C4-2B (cell line): ENCODE measurements at regions not wholly inside any gene's neighbourhood (a gene's known extent, or its start where the extent isn't known, plus 50 kb on each side); places are given as distances from the start of the nearest gene placed in this dataset.

Experiments
- ZFX ChIP-seq: fragments of 450-650 bp; IDR thresholded peaks from 2 replicates; pipeline ENCODE4 v1.6.1; 2017
- TF ChIP-seq, protein P1 (sequence below): fragments of 450-650 bp; conservative IDR thresholded peaks from 2 replicates; pipeline ENCODE4 v1.5.1; 2017; ENCODE audit warnings: mild to moderate bottlenecking

DNA sequence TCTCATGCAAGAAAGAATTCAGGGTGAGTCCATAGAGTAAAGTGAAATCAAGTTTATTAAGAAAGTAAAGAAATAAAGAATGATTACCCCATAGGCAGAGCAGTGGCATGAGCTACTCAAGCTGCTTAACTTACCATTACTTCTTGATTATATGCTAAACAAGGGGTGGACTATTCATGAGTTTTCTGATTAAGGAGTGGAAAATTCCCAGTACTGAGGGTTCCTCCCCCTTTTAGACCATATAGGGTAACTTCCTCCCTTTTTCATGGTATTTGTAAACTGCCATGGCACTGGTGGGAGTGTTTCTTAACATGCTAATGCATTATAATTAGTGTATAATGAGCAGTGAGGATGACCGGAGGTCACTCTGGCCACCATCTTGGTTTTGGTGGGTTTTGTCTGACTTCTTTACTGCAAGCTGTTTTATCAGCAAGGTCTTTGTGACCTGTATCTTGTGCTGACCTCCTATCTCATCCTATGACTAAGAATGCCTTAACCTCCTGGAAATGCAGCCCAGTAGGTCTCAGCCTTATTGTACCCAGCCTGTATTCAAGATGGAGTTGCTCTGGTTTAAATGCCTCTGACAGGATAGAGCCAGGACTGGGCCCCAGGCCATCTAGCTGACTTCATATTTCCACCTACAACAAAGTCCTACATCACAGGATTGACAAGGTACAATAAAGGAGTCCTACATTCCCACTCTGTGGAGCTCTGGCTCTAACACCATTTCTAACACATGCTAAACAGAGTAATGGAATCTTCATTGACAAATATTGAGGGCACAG, 186.7 kb downstream of the NXNL2 start:
- TF ChIP-seq, protein P1, sequence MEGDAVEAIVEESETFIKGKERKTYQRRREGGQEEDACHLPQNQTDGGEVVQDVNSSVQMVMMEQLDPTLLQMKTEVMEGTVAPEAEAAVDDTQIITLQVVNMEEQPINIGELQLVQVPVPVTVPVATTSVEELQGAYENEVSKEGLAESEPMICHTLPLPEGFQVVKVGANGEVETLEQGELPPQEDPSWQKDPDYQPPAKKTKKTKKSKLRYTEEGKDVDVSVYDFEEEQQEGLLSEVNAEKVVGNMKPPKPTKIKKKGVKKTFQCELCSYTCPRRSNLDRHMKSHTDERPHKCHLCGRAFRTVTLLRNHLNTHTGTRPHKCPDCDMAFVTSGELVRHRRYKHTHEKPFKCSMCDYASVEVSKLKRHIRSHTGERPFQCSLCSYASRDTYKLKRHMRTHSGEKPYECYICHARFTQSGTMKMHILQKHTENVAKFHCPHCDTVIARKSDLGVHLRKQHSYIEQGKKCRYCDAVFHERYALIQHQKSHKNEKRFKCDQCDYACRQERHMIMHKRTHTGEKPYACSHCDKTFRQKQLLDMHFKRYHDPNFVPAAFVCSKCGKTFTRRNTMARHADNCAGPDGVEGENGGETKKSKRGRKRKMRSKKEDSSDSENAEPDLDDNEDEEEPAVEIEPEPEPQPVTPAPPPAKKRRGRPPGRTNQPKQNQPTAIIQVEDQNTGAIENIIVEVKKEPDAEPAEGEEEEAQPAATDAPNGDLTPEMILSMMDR = no peak
- no peak for TF ChIP-seq ZFX
